ENCODE measurements at regions not wholly inside any gene's neighbourhood (a gene's known extent, or its start where the extent isn't known, plus 50 kb on each side); places are given as distances from the start of the nearest gene placed in this dataset.

GRCh38 chr6:27605401-27606342, 132.8 kb upstream of the ZNF184 start (continued):
- TF ChIP-seq ZBTB40 (IDR thresholded peaks at IDR 0.05) (no peak), ZBTB40 (CRISPR knock-in tag; IDR thresholded peaks at IDR 0.05) (no peak), ZNF563 (CRISPR knock-in tag; IDR thresholded peaks at IDR 0.05) (no peak), KLF11 (CRISPR knock-in tag; IDR thresholded peaks at IDR 0.05) (peak; percentile 25; the same call in 1 of the 2 replicates), ZNF205 (CRISPR knock-in tag; IDR thresholded peaks at IDR 0.05) (0 out of 2 replicates have a peak, but pooled peaks have one; percentile 34), MLX (CRISPR knock-in tag; IDR thresholded peaks at IDR 0.05) (no peak), FOSL2 (CRISPR knock-in tag; IDR thresholded peaks at IDR 0.05) (peak; percentile 47), JARID2 (CRISPR knock-in tag; IDR thresholded peaks at IDR 0.05; ENCODE audit: insufficient replicate concordance) (no peak), SNAI1 (CRISPR knock-in tag; IDR thresholded peaks at IDR 0.05; ENCODE audit: borderline replicate concordance) (no peak), TBX2 (CRISPR knock-in tag; IDR thresholded peaks at IDR 0.05; ENCODE audit: borderline replicate concordance) (0 out of 2 replicates have a peak, but pooled peaks have one; percentile 35), SMC3 (IDR thresholded peaks at IDR 0.05; ENCODE audit: low read length) (0 out of 2 replicates have a peak, but pooled peaks have one; percentile 3), ZNF234 (CRISPR knock-in tag; conservative IDR thresholded peaks at IDR 0.05) (no peak), ZNF296 (CRISPR knock-in tag; conservative IDR thresholded peaks at IDR 0.05) (no peak), ADNP (CRISPR knock-in tag; IDR thresholded peaks at IDR 0.05) (0 out of 2 replicates have a peak, but pooled peaks have one; percentile 45), NPAS2 (CRISPR knock-in tag; IDR thresholded peaks at IDR 0.05; ENCODE audit: borderline replicate concordance) (no peak)
- TF ChIP-seq, protein P1, sequence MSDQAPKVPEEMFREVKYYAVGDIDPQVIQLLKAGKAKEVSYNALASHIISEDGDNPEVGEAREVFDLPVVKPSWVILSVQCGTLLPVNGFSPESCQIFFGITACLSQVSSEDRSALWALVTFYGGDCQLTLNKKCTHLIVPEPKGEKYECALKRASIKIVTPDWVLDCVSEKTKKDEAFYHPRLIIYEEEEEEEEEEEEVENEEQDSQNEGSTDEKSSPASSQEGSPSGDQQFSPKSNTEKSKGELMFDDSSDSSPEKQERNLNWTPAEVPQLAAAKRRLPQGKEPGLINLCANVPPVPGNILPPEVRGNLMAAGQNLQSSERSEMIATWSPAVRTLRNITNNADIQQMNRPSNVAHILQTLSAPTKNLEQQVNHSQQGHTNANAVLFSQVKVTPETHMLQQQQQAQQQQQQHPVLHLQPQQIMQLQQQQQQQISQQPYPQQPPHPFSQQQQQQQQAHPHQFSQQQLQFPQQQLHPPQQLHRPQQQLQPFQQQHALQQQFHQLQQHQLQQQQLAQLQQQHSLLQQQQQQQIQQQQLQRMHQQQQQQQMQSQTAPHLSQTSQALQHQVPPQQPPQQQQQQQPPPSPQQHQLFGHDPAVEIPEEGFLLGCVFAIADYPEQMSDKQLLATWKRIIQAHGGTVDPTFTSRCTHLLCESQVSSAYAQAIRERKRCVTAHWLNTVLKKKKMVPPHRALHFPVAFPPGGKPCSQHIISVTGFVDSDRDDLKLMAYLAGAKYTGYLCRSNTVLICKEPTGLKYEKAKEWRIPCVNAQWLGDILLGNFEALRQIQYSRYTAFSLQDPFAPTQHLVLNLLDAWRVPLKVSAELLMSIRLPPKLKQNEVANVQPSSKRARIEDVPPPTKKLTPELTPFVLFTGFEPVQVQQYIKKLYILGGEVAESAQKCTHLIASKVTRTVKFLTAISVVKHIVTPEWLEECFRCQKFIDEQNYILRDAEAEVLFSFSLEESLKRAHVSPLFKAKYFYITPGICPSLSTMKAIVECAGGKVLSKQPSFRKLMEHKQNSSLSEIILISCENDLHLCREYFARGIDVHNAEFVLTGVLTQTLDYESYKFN (CRISPR knock-in tag; conservative IDR thresholded peaks at IDR 0.05): no peak

All from HepG2 (cell line).